ENCODE measurements at regions not wholly inside any gene's neighbourhood (a gene's known extent, or its start where the extent isn't known, plus 50 kb on each side); places are given as distances from the start of the nearest gene placed in this dataset.

- H3K4me3 ChIP-seq (ENCODE audit: low read length), result no peak overlapping the region
- no peak for DNase-seq (ENCODE audit: low read depth)
- no peak for TF ChIP-seq CTCF (conservative IDR thresholded peaks at IDR 0.05; ENCODE audit: low read depth, low read length)
Observed at GRCh38 chr17:34874478-34874877, 86.8 kb downstream of the CCT6B start.

GRCh38 chr17:34872640-34873039 lies 88.6 kb downstream of the CCT6B start:
- DNase-seq (ENCODE audit: low read depth), result no peak
- no peak overlapping the region for H3K4me3 ChIP-seq (ENCODE audit: low read length)
- TF ChIP-seq CTCF (conservative IDR thresholded peaks at IDR 0.05; ENCODE audit: low read depth, low read length), result no peak

- H3K4me3 ChIP-seq (ENCODE audit: low read length), result no peak overlapping the region
- DNase-seq (ENCODE audit: low read depth), result no peak
- no peak for TF ChIP-seq CTCF (conservative IDR thresholded peaks at IDR 0.05; ENCODE audit: low read depth, low read length)
Observed at GRCh38 chr17:34869641-34870040, 91.6 kb downstream of the CCT6B start.

- no peak overlapping the region for H3K4me3 ChIP-seq (ENCODE audit: low read length)
- TF ChIP-seq CTCF (conservative IDR thresholded peaks at IDR 0.05; ENCODE audit: low read depth, low read length), result no peak
- no peak for DNase-seq (ENCODE audit: low read depth)
Observed at GRCh38 chr17:34865716-34866115, 95.5 kb downstream of the CCT6B start.

GRCh38 chr17:34862384-34862783 lies 98.9 kb downstream of the CCT6B start:
- no peak for TF ChIP-seq CTCF (conservative IDR thresholded peaks at IDR 0.05; ENCODE audit: low read depth, low read length)
- no peak for DNase-seq (ENCODE audit: low read depth)
- no peak overlapping the region for H3K4me3 ChIP-seq (ENCODE audit: low read length)

GRCh38 chr17:34861864-34862263 lies 99.4 kb downstream of the CCT6B start:
- no peak for TF ChIP-seq CTCF (conservative IDR thresholded peaks at IDR 0.05; ENCODE audit: low read depth, low read length)
- DNase-seq (ENCODE audit: low read depth), result no peak
- H3K4me3 ChIP-seq (ENCODE audit: low read length), result no peak overlapping the region

- H3K4me3 ChIP-seq (ENCODE audit: low read length), result no peak overlapping the region
- no peak for DNase-seq (ENCODE audit: low read depth)
- no peak for TF ChIP-seq CTCF (conservative IDR thresholded peaks at IDR 0.05; ENCODE audit: low read depth, low read length)
Observed at GRCh38 chr17:34859652-34860051, 101.6 kb downstream of the CCT6B start.
